ENCODE measurements at regions not wholly inside any gene's neighbourhood (a gene's known extent, or its start where the extent isn't known, plus 50 kb on each side); places are given as distances from the start of the nearest gene placed in this dataset.

GRCh38 chrX:42396136-42396535 is 381.8 kb downstream of the PPP1R2C start:
- TF ChIP-seq POLR2AphosphoS5 (IDR thresholded peaks at IDR 0.05; ENCODE audit: insufficient read depth in 1 of 2, low read depth in 1 of 2) (no peak), POLR2A (IDR thresholded peaks at IDR 0.05) (no peak)
- TF ChIP-seq, protein P1, sequence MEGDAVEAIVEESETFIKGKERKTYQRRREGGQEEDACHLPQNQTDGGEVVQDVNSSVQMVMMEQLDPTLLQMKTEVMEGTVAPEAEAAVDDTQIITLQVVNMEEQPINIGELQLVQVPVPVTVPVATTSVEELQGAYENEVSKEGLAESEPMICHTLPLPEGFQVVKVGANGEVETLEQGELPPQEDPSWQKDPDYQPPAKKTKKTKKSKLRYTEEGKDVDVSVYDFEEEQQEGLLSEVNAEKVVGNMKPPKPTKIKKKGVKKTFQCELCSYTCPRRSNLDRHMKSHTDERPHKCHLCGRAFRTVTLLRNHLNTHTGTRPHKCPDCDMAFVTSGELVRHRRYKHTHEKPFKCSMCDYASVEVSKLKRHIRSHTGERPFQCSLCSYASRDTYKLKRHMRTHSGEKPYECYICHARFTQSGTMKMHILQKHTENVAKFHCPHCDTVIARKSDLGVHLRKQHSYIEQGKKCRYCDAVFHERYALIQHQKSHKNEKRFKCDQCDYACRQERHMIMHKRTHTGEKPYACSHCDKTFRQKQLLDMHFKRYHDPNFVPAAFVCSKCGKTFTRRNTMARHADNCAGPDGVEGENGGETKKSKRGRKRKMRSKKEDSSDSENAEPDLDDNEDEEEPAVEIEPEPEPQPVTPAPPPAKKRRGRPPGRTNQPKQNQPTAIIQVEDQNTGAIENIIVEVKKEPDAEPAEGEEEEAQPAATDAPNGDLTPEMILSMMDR (IDR thresholded peaks at IDR 0.05): no peak

Measured in vagina (tissue), 2 donors.